NCI-H774 (cell line): ENCODE measurements at regions not wholly inside any gene's neighbourhood (a gene's known extent, or its start where the extent isn't known, plus 50 kb on each side); places are given as distances from the start of the nearest gene placed in this dataset.
"Not testable (repeated sequence)": the region's sequence is repeated elsewhere in the genome, so short reads cannot be mapped to it uniquely, and the experiment has no call there.

Source experiments
- DNase-seq: peaks from one replicate; lab custom pipeline; 2025; lab: John Stamatoyannopoulos, UW

DNA sequence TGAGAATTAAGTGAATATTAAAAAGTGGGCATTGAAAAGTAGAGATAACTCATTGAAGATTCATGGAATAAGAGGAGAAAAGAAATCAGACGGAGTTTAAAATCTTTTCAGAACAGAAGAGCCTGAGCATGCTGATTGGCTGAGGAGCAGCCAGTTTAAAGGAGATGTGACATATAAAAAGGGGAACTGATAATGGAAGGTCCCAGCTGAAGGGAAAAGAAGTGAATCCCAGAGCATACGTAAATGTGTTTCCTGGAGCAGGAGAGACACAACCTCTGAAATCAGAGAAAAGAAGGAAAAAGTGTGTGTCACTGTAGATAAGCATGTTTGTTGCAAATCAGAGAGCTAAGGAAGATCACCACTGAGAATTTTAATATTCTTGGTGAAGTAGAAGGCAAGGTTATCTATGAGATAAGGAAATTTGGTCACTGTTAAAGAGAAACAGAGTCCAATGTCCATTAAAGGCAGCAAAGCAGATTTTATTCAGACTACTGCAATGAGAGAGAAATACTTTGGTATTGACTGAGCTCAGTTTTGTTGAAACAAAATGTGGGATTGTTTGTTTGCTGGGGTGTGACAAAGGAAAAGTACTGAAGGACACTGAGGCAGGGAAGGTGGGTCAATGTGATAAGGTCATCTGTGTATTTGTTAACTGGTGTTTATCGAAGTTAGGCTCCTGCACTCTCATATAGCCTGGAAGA lies 84.6 kb upstream of the WDR72 start:
- DNase-seq, result no peak

- no peak for DNase-seq
These were observed 83.7 kb upstream of the WDR72 start for GRCh38 chr15:53843166-53843565.

GRCh38 chr15:53841651-53842050 lies 82.2 kb upstream of the WDR72 start:
- no peak for DNase-seq

DNA sequence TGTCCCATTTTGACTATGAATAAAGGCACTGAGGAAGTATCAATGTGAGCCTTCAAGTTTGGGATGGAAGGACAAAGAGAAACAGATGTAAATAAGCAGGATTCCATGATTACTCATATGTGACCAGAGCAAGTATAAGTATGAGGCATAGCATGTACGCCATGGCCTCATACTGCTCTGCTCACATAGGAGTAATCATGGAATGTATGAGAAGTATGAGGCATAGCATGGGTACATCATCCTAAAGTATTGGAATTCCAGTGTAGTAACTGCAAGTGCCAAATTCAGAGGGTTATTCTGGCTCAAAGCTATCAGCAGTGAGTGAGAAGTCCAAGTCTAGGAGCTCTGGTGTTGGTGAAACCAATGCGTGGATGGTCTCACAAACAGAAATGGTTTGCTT lies 81.2 kb upstream of the WDR72 start:
- no peak for DNase-seq

- DNase-seq, result peak; percentile 88
These were observed 77.8 kb upstream of the WDR72 start for GRCh38 chr15:53837263-53837662.

DNA sequence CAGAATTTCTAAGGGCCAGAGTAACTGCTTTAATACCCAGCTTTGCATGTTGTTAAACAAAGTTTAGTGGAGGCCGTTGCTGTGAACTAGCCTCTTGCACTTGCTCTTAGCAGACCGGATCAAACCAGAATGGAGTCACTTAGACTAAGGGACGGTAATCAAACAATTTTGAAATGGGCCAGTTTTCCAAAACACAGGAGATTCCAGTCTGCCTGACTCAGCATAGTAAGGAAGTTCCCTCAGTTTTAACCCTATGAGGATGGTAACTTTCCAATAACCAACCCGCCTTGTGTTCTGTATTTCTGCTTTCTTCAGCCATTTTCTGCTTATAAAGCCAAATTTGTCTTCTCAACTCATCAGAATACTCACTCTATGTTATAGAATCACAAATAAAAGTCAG lies 77.2 kb upstream of the WDR72 start:
- no peak for DNase-seq

GRCh38 chr15:53835309-53835708 lies 75.8 kb upstream of the WDR72 start:
- DNase-seq, result no peak

DNA sequence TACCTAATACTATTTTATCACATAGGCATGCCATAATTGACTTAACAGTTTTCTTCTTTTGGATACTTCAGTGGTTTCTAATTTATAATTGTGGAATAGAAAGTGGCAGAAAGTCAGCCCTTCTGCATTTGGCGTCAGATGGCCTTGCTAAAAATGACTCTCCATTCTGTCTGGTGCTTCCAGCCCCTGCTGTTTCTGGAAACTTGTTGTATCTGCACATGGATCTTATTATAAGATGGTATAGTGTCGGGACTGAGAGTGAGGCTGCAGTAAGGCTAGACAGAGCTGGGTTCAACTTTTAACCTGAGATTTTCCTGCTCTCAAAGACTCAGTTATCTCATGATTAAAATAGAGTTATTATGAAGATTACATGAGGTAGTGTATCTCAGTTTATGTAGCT lies 74.8 kb upstream of the WDR72 start:
- no peak for DNase-seq

GRCh38 chr15:53833134-53833624 lies 73.7 kb upstream of the WDR72 start:
- no peak for DNase-seq

GRCh38 chr15:53831907-53832770 lies 72.7 kb upstream of the WDR72 start:
- no peak for DNase-seq

GRCh38 chr15:53830707-53831386 lies 71.4 kb upstream of the WDR72 start:
- no peak for DNase-seq

GRCh38 chr15:53829923-53830459 lies 70.5 kb upstream of the WDR72 start:
- no peak for DNase-seq

- DNase-seq, result no peak
These were observed 70.0 kb upstream of the WDR72 start for GRCh38 chr15:53829471-53829870.

DNA sequence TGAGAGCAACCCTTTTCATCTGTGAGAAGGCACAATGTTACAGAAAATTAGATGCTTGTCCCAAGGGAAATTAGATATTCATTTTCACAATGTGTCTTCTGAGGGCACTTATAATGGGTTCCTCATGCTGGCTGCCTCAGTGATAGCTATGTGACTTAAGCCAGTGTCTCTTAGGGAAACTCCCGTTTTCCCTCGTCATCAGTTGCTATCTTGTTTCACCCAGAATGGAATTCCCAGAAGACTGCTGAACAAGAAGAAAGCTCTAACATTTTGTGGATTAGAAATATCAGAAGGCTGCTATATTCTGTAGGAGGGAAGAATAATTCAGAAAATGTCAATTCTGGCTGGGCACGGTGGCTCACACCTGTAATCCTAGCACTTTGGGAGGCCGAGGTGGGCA lies 67.9 kb upstream of the WDR72 start:
- no peak for DNase-seq

GRCh38 chr15:53811530-53811929 lies 52.1 kb upstream of the WDR72 start:
- peak; percentile 43 for DNase-seq

DNA sequence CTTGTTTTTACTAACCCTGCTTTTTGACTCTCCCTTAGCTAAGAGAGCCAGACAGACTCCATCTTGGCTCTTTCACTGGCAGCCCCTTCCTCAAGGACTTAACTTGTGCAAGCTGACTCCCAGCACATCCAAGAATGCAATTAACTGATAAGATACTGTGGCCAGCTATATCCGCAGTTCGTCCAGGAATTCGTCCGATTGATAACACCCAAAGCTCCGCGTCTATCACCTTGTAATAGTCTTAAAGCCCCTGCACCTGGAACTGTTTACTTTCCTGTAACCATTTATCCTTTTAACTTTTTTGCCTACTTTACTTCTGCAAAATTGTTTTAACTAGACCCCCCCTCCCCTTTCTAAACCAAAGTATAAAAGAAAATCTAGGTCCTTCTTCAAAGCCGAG lies 50.8 kb upstream of the WDR72 start:
- DNase-seq, result not testable (repeated sequence)
